Heart left ventricle (tissue), 16 donors: ENCODE measurements at regions not wholly inside any gene's neighbourhood (a gene's known extent, or its start where the extent isn't known, plus 50 kb on each side); places are given as distances from the start of the nearest gene placed in this dataset.

Experiments used
- ATAC-seq, 4 donors: fragments of 200-7000 bp; cut with Tn5 transposase; one replicate each; pipeline ENCODE4 v1.9.1; 2020 to 2022; ENCODE audit warnings: moderate library complexity in 4 of 4, mild to moderate bottlenecking in 3 of 4, moderate number of reproducible peaks in 1 of 4
- DNase-seq, 5 donors: peaks; one replicate each; pipeline ENCODE4 v3.0.0-alpha.2; 2020
- H3K27ac ChIP-seq, 12 donors: fragments of 200-600 bp; sonication (generic) in 4 of 12; one replicate each; pipeline versions ENCODE4 v1.5.0 to v1.8.0; 2016 to 2022; ENCODE audit warnings: mild to moderate bottlenecking in 2 of 12
- H3K27me3 ChIP-seq, 9 donors: fragments of 200-600 bp; sonication (generic) in 2 of 9; one replicate each; pipeline versions ENCODE4 v1.5.1 to v1.8.0; 2016 to 2022; ENCODE audit warnings: mild to moderate bottlenecking in 3 of 9
- H3K36me3 ChIP-seq, 9 donors: fragments of 200-600 bp; sonication (generic) in 2 of 9; one replicate each; pipeline versions ENCODE4 v1.5.0 to v1.8.0; 2018 to 2022; ENCODE audit warnings: mild to moderate bottlenecking in 2 of 9
- H3K4me1 ChIP-seq, 12 donors: fragments of 200-600 bp; sonication (generic) in 4 of 12; one replicate each; pipeline versions ENCODE4 v1.5.0 to v1.8.0; 2016 to 2022; ENCODE audit warnings: mild to moderate bottlenecking in 3 of 12
- H3K4me3 ChIP-seq, 12 donors: fragments of 200-600 bp; sonication (generic) in 4 of 12; one replicate each; pipeline versions ENCODE4 v1.5.0 to v1.8.0; 2017 to 2022; ENCODE audit warnings: mild to moderate bottlenecking in 9 of 12, moderate library complexity in 4 of 12
- H3K9me3 ChIP-seq, 12 donors: fragments of 200-600 bp; sonication (generic) in 4 of 12; one replicate each; pipeline versions ENCODE4 v1.5.0 to v1.8.0; 2016 to 2022; ENCODE audit warnings: mild to moderate bottlenecking in 1 of 12
- POLR2A ChIP-seq, 2 donors: fragments of 450-650 bp; IDR thresholded peaks; one replicate each; pipeline ENCODE4 v1.6.1; 2017; ENCODE audit warnings: antibody characterized with exemption in 2 of 2, mild to moderate bottlenecking in 2 of 2, moderate library complexity in 2 of 2
- WGBS, 4 donors: extraction: QIAGEN DNeasy Blood & Tissue Kit in 2 of 4; methylation state at CpG; one replicate each; pipeline versions ENCODE4 v1.1.5 to v1.1.7; 2013 to 2018; 5-methylcytosine and 5-hydroxymethylcytosine counted together
- intact Hi-C, 10 donors: fragments of 100-400 bp; cut with DNase I; formaldehyde crosslinking; loops; one replicate each; pipeline versions ENCODE4 v1.11.1 to v1.14.2; 2022
- TF ChIP-seq, protein P1 (sequence below), 12 donors: fragments of 200-600 bp; sonication (generic) in 4 of 12; IDR thresholded peaks; one replicate each; pipeline versions ENCODE4 v1.5.0 to v1.8.0; 2018 to 2022; ENCODE audit warnings: antibody characterized with exemption in 12 of 12, mild to moderate bottlenecking in 5 of 12
- donor health status: ischemic (EF 13 %, LVEDD 7.1; RV severe dilation, severe dysfunction).
- donor health status: healthy with polysubstance abuse.
- donor health status: DM: no; HTN: yes; CAD: no.
- donor health status: DM: no; HTN: no; CAD: no.
- donor health status: ischemic (EF 25% LVEDD 6.9; RV normal size, moderate dysfunction).
- donor health status: ischemic (EF 25% LVEDD 5.7; RV mildly dilated, moderate dysfunction).
- donor health status: healthy.
- donor health status: DM: yes; HTN: yes; CAD: no.
- donor health status: ischemic (EF 35%, LVEDD 5.7; RV mildly dilated, moderate dysfunction).
- donor health status: nonischemic (EF 11% LVEDD 7.7; RV severe dilation, severe dysfunction).
- donor health status: DM: yes; HTN: yes; CAD: no.
- donor health status: PGD.
- donor health status: ischemic (EF 29% LVEDD 5.4; RV normal size, mild dysfunction).
- donor health status: nonischemic (EF 23%, LVEDD 6.1; RV moderate dilation, normal function).

DNA sequence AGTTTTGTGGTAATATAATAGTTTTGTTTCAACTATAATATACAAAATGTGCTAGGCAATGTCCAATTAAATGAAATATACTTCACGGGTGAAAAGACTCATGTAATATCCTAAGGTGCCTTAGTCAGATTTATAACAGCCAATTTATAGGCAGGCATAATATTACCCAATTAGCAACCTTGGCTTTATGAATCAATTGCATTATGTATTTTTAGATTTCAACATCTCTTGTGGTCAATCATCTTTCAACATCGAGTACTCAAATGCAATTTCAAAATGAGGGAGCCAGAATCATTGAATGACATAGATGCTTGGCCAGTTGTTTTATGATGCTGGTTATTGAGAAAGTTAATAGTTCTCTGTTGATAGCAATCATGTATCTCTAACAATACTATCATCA, 110.3 kb upstream of the SP8 start:
- Histone ChIP-seq H3K4me3 (no peak overlapping the region), H3K27me3 (no peaks in the 10 kb centered on the region), H3K4me1 (no peaks in the 10 kb centered on the region), H3K9me3 (peaks cover 0 to 5% (median 0%) of the 10 kb centered on the region in 12 donors), H3K27ac (no peak overlapping the region), H3K36me3 (no peaks in the 10 kb centered on the region)
- TF ChIP-seq, protein P1, sequence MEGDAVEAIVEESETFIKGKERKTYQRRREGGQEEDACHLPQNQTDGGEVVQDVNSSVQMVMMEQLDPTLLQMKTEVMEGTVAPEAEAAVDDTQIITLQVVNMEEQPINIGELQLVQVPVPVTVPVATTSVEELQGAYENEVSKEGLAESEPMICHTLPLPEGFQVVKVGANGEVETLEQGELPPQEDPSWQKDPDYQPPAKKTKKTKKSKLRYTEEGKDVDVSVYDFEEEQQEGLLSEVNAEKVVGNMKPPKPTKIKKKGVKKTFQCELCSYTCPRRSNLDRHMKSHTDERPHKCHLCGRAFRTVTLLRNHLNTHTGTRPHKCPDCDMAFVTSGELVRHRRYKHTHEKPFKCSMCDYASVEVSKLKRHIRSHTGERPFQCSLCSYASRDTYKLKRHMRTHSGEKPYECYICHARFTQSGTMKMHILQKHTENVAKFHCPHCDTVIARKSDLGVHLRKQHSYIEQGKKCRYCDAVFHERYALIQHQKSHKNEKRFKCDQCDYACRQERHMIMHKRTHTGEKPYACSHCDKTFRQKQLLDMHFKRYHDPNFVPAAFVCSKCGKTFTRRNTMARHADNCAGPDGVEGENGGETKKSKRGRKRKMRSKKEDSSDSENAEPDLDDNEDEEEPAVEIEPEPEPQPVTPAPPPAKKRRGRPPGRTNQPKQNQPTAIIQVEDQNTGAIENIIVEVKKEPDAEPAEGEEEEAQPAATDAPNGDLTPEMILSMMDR (IDR thresholded peaks at IDR 0.05) = no peak
- no peak for TF ChIP-seq POLR2A (IDR thresholded peaks at IDR 0.05)
- ATAC-seq (no peak), DNase-seq (no peak)
- intact Hi-C loops = no loop called here
- WGBS, 4 donors = 85 to 89% (median 87%) methylated on average over 2 of the region's 2 CpGs

DNA sequence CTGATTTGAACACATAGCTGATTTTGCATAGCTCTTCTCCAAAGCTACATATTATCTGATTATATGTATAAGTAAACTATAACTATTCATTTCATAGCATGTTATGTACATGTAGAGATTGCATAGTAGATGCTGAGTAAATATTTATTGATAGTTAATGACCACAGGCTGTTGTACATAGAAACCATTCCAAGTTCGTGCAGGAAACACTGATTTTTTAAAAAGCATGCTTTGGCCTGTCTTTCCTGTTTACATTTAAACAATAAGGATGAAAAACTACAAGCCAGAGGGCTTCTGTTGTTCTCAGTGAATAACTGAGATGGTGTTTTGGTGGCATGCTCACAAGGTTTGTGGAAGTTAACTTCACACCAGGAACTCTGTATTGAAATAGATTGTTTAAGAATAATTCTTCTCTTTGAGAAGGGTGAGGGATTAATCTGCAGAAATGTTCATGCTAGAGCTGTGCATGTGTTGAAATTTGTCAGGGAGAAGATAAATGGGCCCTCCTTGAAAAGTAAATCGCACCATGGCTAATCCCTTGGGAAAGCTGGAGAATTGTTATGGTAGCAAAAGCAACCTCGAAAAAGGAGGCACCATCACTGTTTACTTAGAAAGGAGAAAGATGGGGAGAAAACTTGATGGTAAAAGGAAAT, 120.2 kb upstream of the SP8 start:
- no peak for DNase-seq
- Histone ChIP-seq H3K27me3 (no peaks in the 10 kb centered on the region), H3K4me1 (no peaks in the 10 kb centered on the region), H3K27ac (no peak overlapping the region), H3K4me3 (no peak overlapping the region), H3K36me3 (no peaks in the 10 kb centered on the region), H3K9me3 (peaks cover 0 to 5% (median 0%) of the 10 kb centered on the region in 12 donors)
- no peak for ATAC-seq
- intact Hi-C loops = no loop called here
- TF ChIP-seq, protein P1 (IDR thresholded peaks at IDR 0.05) = no peak
- TF ChIP-seq POLR2A (IDR thresholded peaks at IDR 0.05) = no peak
- WGBS, 4 donors = 50 to 61% (median 53%) methylated on average over 3 of the region's 3 CpGs

DNA sequence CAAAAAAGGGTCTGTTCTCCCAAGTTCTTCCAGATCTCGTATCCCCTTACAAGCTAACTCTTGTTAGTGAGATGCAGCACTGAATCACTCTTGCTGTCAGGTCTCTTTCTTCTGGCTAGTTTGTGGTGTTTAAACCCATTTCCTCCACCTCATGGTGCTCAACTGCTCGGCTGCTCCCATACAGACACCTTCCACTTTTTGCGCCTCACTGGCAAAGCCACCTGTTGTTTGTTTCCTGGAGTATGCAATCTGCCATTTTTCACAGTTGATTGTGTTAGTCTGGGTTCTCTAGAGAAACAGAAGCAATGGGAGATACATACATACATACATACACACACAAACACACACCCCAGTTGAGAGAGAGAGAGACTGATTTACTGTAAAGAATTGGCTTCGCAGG, 124.4 kb upstream of the SP8 start:
- intact Hi-C loops = no loop called here
- Histone ChIP-seq H3K4me3 (no peak overlapping the region), H3K27me3 (no peaks in the 10 kb centered on the region), H3K9me3 (no peaks in the 10 kb centered on the region), H3K36me3 (no peaks in the 10 kb centered on the region), H3K27ac (no peak overlapping the region), H3K4me1 (no peaks in the 10 kb centered on the region)
- ATAC-seq (no peak), DNase-seq (no peak)
- WGBS, 4 donors = 76 to 81% (median 79%) methylated on average over 4 of the region's 4 CpGs
- TF ChIP-seq POLR2A (IDR thresholded peaks at IDR 0.05) = no peak
- TF ChIP-seq, protein P1 (IDR thresholded peaks at IDR 0.05) = no peak

DNA sequence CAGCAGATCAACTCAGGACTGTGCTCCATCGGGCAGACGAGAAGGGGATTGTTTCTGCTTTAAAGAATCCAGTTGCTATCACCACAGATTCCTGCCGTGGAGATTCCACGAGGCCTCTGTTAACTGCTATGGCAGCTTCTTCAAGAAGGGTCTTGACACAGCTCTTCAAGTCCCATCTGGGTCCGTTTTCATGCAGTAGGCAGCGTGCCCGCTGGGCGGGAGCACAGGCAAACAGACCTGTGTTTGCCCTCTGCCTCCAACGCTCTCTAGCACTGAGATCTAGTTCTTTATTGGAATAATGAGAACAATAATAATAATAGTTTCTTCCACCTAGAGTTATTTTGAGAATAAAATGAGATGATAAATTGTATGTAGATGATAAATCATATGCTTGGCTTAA, 127.2 kb upstream of the SP8 start:
- Histone ChIP-seq H3K36me3 (no peaks in the 10 kb centered on the region), H3K4me1 (no peaks in the 10 kb centered on the region), H3K27me3 (no peaks in the 10 kb centered on the region), H3K27ac (no peak overlapping the region), H3K9me3 (no peaks in the 10 kb centered on the region), H3K4me3 (no peak overlapping the region)
- intact Hi-C loops = no loop called here
- no peak for TF ChIP-seq POLR2A (IDR thresholded peaks at IDR 0.05)
- TF ChIP-seq, protein P1 (IDR thresholded peaks at IDR 0.05) = no peak
- DNase-seq (no peak), ATAC-seq (no peak)
- 61 to 70% (median 66%) methylated on average over 9 of the region's 9 CpGs for WGBS, 4 donors
